Subcutaneous abdominal adipose tissue (tissue), 5 donors: ENCODE measurements at regions not wholly inside any gene's neighbourhood (a gene's known extent, or its start where the extent isn't known, plus 50 kb on each side); places are given as distances from the start of the nearest gene placed in this dataset.
"Not testable (repeated sequence)": the region's sequence is repeated elsewhere in the genome, so short reads cannot be mapped to it uniquely, and the experiment has no call there.

Source experiments
- H3K27ac ChIP-seq: one replicate; pipeline ENCODE4 v1.7.0; 2013; ENCODE audit warnings: low read depth, mild to moderate bottlenecking, inconsistent platforms, low read length, moderate library complexity
- H3K27me3 ChIP-seq, 5 donors: one replicate each; pipeline ENCODE4 v1.7.0; 2013; ENCODE audit warnings: low read length in 5 of 5, inconsistent platforms in 1 of 5; ENCODE audit not compliant: control insufficient read depth in 5 of 5, insufficient read depth in 4 of 5
- H3K36me3 ChIP-seq, 5 donors: one replicate each; pipeline ENCODE4 v1.7.0; 2013; ENCODE audit warnings: low read length in 5 of 5; ENCODE audit not compliant: control insufficient read depth in 5 of 5, insufficient read depth in 5 of 5
- H3K4me1 ChIP-seq, 5 donors: one replicate each; pipeline ENCODE4 v1.7.0; 2013; ENCODE audit warnings: low read length in 5 of 5, mild to moderate bottlenecking in 3 of 5, moderate library complexity in 1 of 5; ENCODE audit not compliant: control insufficient read depth in 5 of 5, insufficient read depth in 5 of 5
- H3K4me3 ChIP-seq, 5 donors: one replicate each; pipeline ENCODE4 v1.7.0; 2013; ENCODE audit warnings: low read length in 5 of 5, low read depth in 1 of 5
- H3K9ac ChIP-seq, 5 donors: one replicate each; pipeline ENCODE4 v1.7.0; 2013; ENCODE audit warnings: low read length in 5 of 5, mild to moderate bottlenecking in 4 of 5, moderate library complexity in 3 of 5
- H3K9me3 ChIP-seq, 5 donors: one replicate each; pipeline ENCODE4 v1.7.0; 2013; ENCODE audit warnings: low read length in 5 of 5; ENCODE audit not compliant: control insufficient read depth in 5 of 5
- donor health status: healthy.
- donor health status: healthy.
- donor health status: healthy.
- donor health status: healthy.
- donor health status: healthy.

GRCh38 chr13:21260561-21261290 lies 84.3 kb downstream of the MRPL57 start:
- H3K9me3 ChIP-seq, H3K36me3 ChIP-seq, H3K27me3 ChIP-seq, H3K4me1 ChIP-seq, H3K27ac ChIP-seq, H3K4me3 ChIP-seq, H3K9ac ChIP-seq: not testable (repeated sequence)

GRCh38 chr13:21261487-21262216 lies 85.2 kb downstream of the MRPL57 start:
- H3K9ac ChIP-seq, H3K27ac ChIP-seq, H3K4me3 ChIP-seq, H3K4me1 ChIP-seq, H3K27me3 ChIP-seq, H3K36me3 ChIP-seq, H3K9me3 ChIP-seq: not testable (repeated sequence)

GRCh38 chr13:21263909-21264308 lies 87.5 kb downstream of the MRPL57 start:
- H3K27ac ChIP-seq, H3K27me3 ChIP-seq, H3K9me3 ChIP-seq, H3K4me1 ChIP-seq, H3K4me3 ChIP-seq, H3K9ac ChIP-seq, H3K36me3 ChIP-seq: not testable (repeated sequence)

GRCh38 chr13:21268485-21268884 lies 92.0 kb downstream of the MRPL57 start:
- H3K27me3 ChIP-seq, H3K4me1 ChIP-seq, H3K27ac ChIP-seq, H3K9me3 ChIP-seq, H3K4me3 ChIP-seq, H3K36me3 ChIP-seq, H3K9ac ChIP-seq: not testable (repeated sequence)

GRCh38 chr13:21272439-21272838 lies 96.0 kb downstream of the MRPL57 start:
- not testable (repeated sequence) for H3K9ac ChIP-seq, H3K4me1 ChIP-seq, H3K27ac ChIP-seq, H3K36me3 ChIP-seq, H3K9me3 ChIP-seq, H3K4me3 ChIP-seq, H3K27me3 ChIP-seq

- not testable (repeated sequence) for H3K9ac ChIP-seq, H3K36me3 ChIP-seq, H3K4me1 ChIP-seq, H3K9me3 ChIP-seq, H3K27me3 ChIP-seq, H3K4me3 ChIP-seq, H3K27ac ChIP-seq
These were observed 98.0 kb downstream of the MRPL57 start for GRCh38 chr13:21274457-21274856.

- Histone ChIP-seq H3K36me3 (no peaks in the 10 kb centered on the region), H3K9ac (no peak overlapping the region), H3K4me1 (no peaks in the 10 kb centered on the region), H3K4me3 (no peak overlapping the region), H3K27ac (no peak overlapping the region), H3K9me3 (no peaks in the 10 kb centered on the region), H3K27me3 (no peaks in the 10 kb centered on the region)
These were observed 105.6 kb downstream of the MRPL57 start for GRCh38 chr13:21282065-21282464.

GRCh38 chr13:21287331-21287907 lies 111.0 kb downstream of the MRPL57 start:
- H3K9me3 ChIP-seq = no peaks in the 10 kb centered on the region
- H3K4me1 ChIP-seq = no peaks in the 10 kb centered on the region
- no peak overlapping the region for H3K27ac ChIP-seq
- H3K9ac ChIP-seq = no peak overlapping the region
- no peaks in the 10 kb centered on the region for H3K36me3 ChIP-seq
- H3K4me3 ChIP-seq = no peak overlapping the region
- no peaks in the 10 kb centered on the region for H3K27me3 ChIP-seq

- no peak overlapping the region for H3K27ac ChIP-seq
- no peak overlapping the region for H3K4me3 ChIP-seq
- H3K27me3 ChIP-seq = no peaks in the 10 kb centered on the region
- H3K4me1 ChIP-seq = no peaks in the 10 kb centered on the region
- H3K36me3 ChIP-seq = no peaks in the 10 kb centered on the region
- no peaks in the 10 kb centered on the region for H3K9me3 ChIP-seq
- H3K9ac ChIP-seq = no peak overlapping the region
These were observed 113.0 kb downstream of the MRPL57 start for GRCh38 chr13:21289475-21289874.

GRCh38 chr13:21290442-21291002 lies 114.1 kb downstream of the MRPL57 start:
- not testable (repeated sequence) for H3K4me1 ChIP-seq, H3K9me3 ChIP-seq, H3K9ac ChIP-seq, H3K27me3 ChIP-seq, H3K27ac ChIP-seq, H3K36me3 ChIP-seq, H3K4me3 ChIP-seq
